Neuronal stem cell (in vitro differentiated cells): ENCODE measurements at regions not wholly inside any gene's neighbourhood (a gene's known extent, or its start where the extent isn't known, plus 50 kb on each side); places are given as distances from the start of the nearest gene placed in this dataset.

Experiments
- DNase-seq: peaks from one replicate; pipeline ENCODE4 v3.0.0-alpha.2; 2013; ENCODE audit warnings: low spot score
- H2AFZ ChIP-seq: one replicate; pipeline ENCODE4 v1.6.1; 2013; ENCODE audit warnings: mild to moderate bottlenecking, low read length, inconsistent platforms
- H2AK5ac ChIP-seq: 2 replicates; pipeline ENCODE4 v1.6.1; 2013; ENCODE audit warnings: low read depth, mild to moderate bottlenecking, inconsistent platforms, low read length, moderate library complexity, mixed read lengths
- H2BK120ac ChIP-seq: 2 replicates; pipeline ENCODE4 v1.6.1; 2013; ENCODE audit warnings: low read depth, mild to moderate bottlenecking, inconsistent platforms, low read length, moderate library complexity, mixed read lengths
- H2BK12ac ChIP-seq: one replicate; pipeline ENCODE4 v1.6.1; 2013; ENCODE audit warnings: low read length, inconsistent platforms
- H2BK15ac ChIP-seq: 2 replicates; pipeline ENCODE4 v1.6.1; 2013; ENCODE audit warnings: mild to moderate bottlenecking, low read length, inconsistent platforms, mixed read lengths
- H2BK5ac ChIP-seq: one replicate; pipeline ENCODE4 v1.6.1; 2013; ENCODE audit warnings: inconsistent platforms, mild to moderate bottlenecking, low read length, moderate library complexity
- H3K14ac ChIP-seq: one replicate; pipeline ENCODE4 v1.6.1; 2013; ENCODE audit warnings: low read length, inconsistent platforms
- H3K18ac ChIP-seq: 2 replicates; pipeline ENCODE4 v1.6.1; 2013; ENCODE audit warnings: low read length, inconsistent platforms
- H3K23ac ChIP-seq: 2 replicates; pipeline ENCODE4 v1.6.1; 2013; ENCODE audit warnings: low read depth, mild to moderate bottlenecking, mixed read lengths, low read length, inconsistent platforms; ENCODE audit not compliant: poor library complexity
- H3K27ac ChIP-seq: replicated peaks from 3 replicates; pipeline ENCODE4 v1.5.1; 2013; ENCODE audit warnings: low read length, inconsistent platforms
- H3K27me3 ChIP-seq, 3 experiments: 2 replicates each; pipeline ENCODE4 v1.6.1; 2013; ENCODE audit warnings: low read length in 3 of 3, mild to moderate bottlenecking in 2 of 3, inconsistent platforms in 1 of 3, low read depth in 1 of 3, mixed read lengths in 1 of 3, moderate library complexity in 1 of 3; ENCODE audit not compliant: control insufficient read depth in 3 of 3, insufficient read depth in 3 of 3
- H3K36me3 ChIP-seq, 2 donors: replicated peaks in 1 of 2; 2 replicates each; pipeline ENCODE4 v1.6.1; 2013; ENCODE audit warnings: low read length in 2 of 2; ENCODE audit not compliant: control insufficient read depth in 2 of 2, insufficient read depth in 2 of 2
- H3K4ac ChIP-seq: 2 replicates; pipeline ENCODE4 v1.6.1; 2013; ENCODE audit warnings: inconsistent platforms, mild to moderate bottlenecking, low read length, moderate library complexity
- H3K4me1 ChIP-seq, 2 donors: 1 replicate in 1 of 2; 2 replicates in 1 of 2; pipeline ENCODE4 v1.6.1; 2013; ENCODE audit warnings: low read length in 2 of 2, low read depth in 1 of 2; ENCODE audit not compliant: control insufficient read depth in 2 of 2, insufficient read depth in 1 of 2
- H3K4me2 ChIP-seq: one replicate; pipeline ENCODE4 v1.6.1; 2013; ENCODE audit warnings: mild to moderate bottlenecking, low read length, inconsistent platforms; ENCODE audit not compliant: insufficient read depth, poor library complexity, severe bottlenecking
- H3K4me3 ChIP-seq, 2 donors: 2 replicates each; pipeline ENCODE4 v1.5.1; 2013; ENCODE audit warnings: low read length in 2 of 2, mild to moderate bottlenecking in 2 of 2, inconsistent platforms in 1 of 2, moderate library complexity in 1 of 2
- H3K79me1 ChIP-seq: one replicate; pipeline ENCODE4 v1.6.1; 2013; ENCODE audit warnings: low read depth, mild to moderate bottlenecking, inconsistent platforms, low read length, moderate library complexity
- H3K9ac ChIP-seq: one replicate; pipeline ENCODE4 v1.6.1; 2013; ENCODE audit warnings: mild to moderate bottlenecking, low read depth, low read length, inconsistent platforms; ENCODE audit not compliant: poor library complexity
- H3K9me3 ChIP-seq, 2 donors: replicated peaks in 1 of 2; 2 replicates each; pipeline versions ENCODE3 to v1.6.1; 2013; ENCODE audit warnings: low read length in 2 of 2, mild to moderate bottlenecking in 2 of 2, inconsistent platforms in 1 of 2, low read depth in 1 of 2, mixed read lengths in 1 of 2, moderate library complexity in 1 of 2; ENCODE audit not compliant: control insufficient read depth in 2 of 2, insufficient read depth in 1 of 2
- H4K8ac ChIP-seq: one replicate; pipeline ENCODE4 v1.6.1; 2013; ENCODE audit warnings: low read depth, mild to moderate bottlenecking, inconsistent platforms, low read length, moderate library complexity
- H4K91ac ChIP-seq: one replicate; pipeline ENCODE4 v1.6.1; 2013; ENCODE audit warnings: low read length, low read depth, mild to moderate bottlenecking, inconsistent platforms; ENCODE audit not compliant: poor library complexity
- WGBS, 2 donors: extraction: QIAGEN DNeasy Blood & Tissue Kit; methylation state at CpG; one replicate each; pipeline ENCODE4 v1.1.7; 2013; ENCODE audit warnings: missing lambda C conversion rate in 2 of 2, mixed read lengths in 1 of 2; ENCODE audit not compliant: insufficient read length in 2 of 2, insufficient replicate concordance in 1 of 2; ENCODE audit errors: extremely low coverage in 2 of 2; 5-methylcytosine and 5-hydroxymethylcytosine counted together

- H2BK5ac ChIP-seq, result no peak overlapping the region
- no peak overlapping the region for H3K23ac ChIP-seq
- H3K4me2 ChIP-seq, result no peak overlapping the region
- H2AK5ac ChIP-seq, result no peak overlapping the region
- no peak overlapping the region for H2BK120ac ChIP-seq
- DNase-seq, result no peak
- H2AFZ ChIP-seq, result no peak overlapping the region
- no peak overlapping the region for H3K27ac ChIP-seq
- WGBS, 2 donors, result no CpG with 5 or more reads among the region's 7 CpGs
- H3K27me3 ChIP-seq, result no peaks in the 10 kb centered on the region
- no peak overlapping the region for H2BK15ac ChIP-seq
- no peaks in the 10 kb centered on the region for H3K79me1 ChIP-seq
- no peak overlapping the region for H2BK12ac ChIP-seq
- peaks cover 0 to 5% of the 10 kb centered on the region in 2 donors for H3K4me1 ChIP-seq
- H3K14ac ChIP-seq, result no peak overlapping the region
- no peak overlapping the region for H3K4ac ChIP-seq
- H4K91ac ChIP-seq, result no peak overlapping the region
- no peaks in the 10 kb centered on the region for H3K36me3 ChIP-seq
- no peaks in the 10 kb centered on the region for H3K9me3 ChIP-seq
- no peak overlapping the region for H4K8ac ChIP-seq
- H3K18ac ChIP-seq, result no peak overlapping the region
- H3K9ac ChIP-seq, result no peak overlapping the region
- no peak overlapping the region for H3K4me3 ChIP-seq
Measured at GRCh38 chr9:7403839-7404487, 395.6 kb downstream of the DMAC1 start.

GRCh38 chr9:7403028-7403389 lies 396.6 kb downstream of the DMAC1 start:
- no peak overlapping the region for H3K18ac ChIP-seq
- no peak overlapping the region for H3K23ac ChIP-seq
- no peak overlapping the region for H4K8ac ChIP-seq
- no peak overlapping the region for H3K4ac ChIP-seq
- H3K4me2 ChIP-seq, result no peak overlapping the region
- no peak overlapping the region for H2BK5ac ChIP-seq
- no peak overlapping the region for H3K4me3 ChIP-seq
- H2AK5ac ChIP-seq, result no peak overlapping the region
- no peak overlapping the region for H4K91ac ChIP-seq
- H2AFZ ChIP-seq, result no peak overlapping the region
- no peak overlapping the region for H2BK120ac ChIP-seq
- DNase-seq, result no peak
- peaks cover 0 to 5% of the 10 kb centered on the region in 2 donors for H3K4me1 ChIP-seq
- H2BK12ac ChIP-seq, result no peak overlapping the region
- H3K9ac ChIP-seq, result no peak overlapping the region
- H3K36me3 ChIP-seq, result no peaks in the 10 kb centered on the region
- no peak overlapping the region for H2BK15ac ChIP-seq
- H3K14ac ChIP-seq, result no peak overlapping the region
- no peaks in the 10 kb centered on the region for H3K9me3 ChIP-seq
- H3K27ac ChIP-seq, result no peak overlapping the region
- H3K27me3 ChIP-seq, result no peaks in the 10 kb centered on the region
- no peaks in the 10 kb centered on the region for H3K79me1 ChIP-seq

GRCh38 chr9:7402334-7403027 lies 397.1 kb downstream of the DMAC1 start:
- Histone ChIP-seq H3K36me3 (no peaks in the 10 kb centered on the region), H2BK15ac (no peak overlapping the region), H4K91ac (no peak overlapping the region), H3K14ac (no peak overlapping the region), H3K23ac (no peak overlapping the region), H2AFZ (peak overlapping the region; percentile 13), H3K4me1 (peaks cover 0 to 5% of the 10 kb centered on the region in 2 donors), H2BK5ac (no peak overlapping the region), H2BK120ac (no peak overlapping the region), H3K9me3 (no peaks in the 10 kb centered on the region), H3K4ac (no peak overlapping the region), H3K9ac (no peak overlapping the region), H4K8ac (no peak overlapping the region), H3K27ac (no peak overlapping the region), H3K4me2 (no peak overlapping the region), H3K4me3 (no peak overlapping the region), H2BK12ac (no peak overlapping the region), H3K18ac (no peak overlapping the region), H3K79me1 (no peaks in the 10 kb centered on the region), H2AK5ac (no peak overlapping the region), H3K27me3 (no peaks in the 10 kb centered on the region)
- no peak for DNase-seq
- WGBS, 2 donors, result no CpG with 5 or more reads among the region's 2 CpGs

GRCh38 chr9:7401116-7401515 lies 398.5 kb downstream of the DMAC1 start:
- WGBS, 2 donors, result no CpG with 5 or more reads among the region's 2 CpGs
- H3K9ac ChIP-seq, result no peak overlapping the region
- H3K18ac ChIP-seq, result no peak overlapping the region
- peaks cover 0 to 5% of the 10 kb centered on the region in 2 donors for H3K4me1 ChIP-seq
- DNase-seq, result no peak
- no peak overlapping the region for H3K23ac ChIP-seq
- H3K27ac ChIP-seq, result no peak overlapping the region
- no peaks in the 10 kb centered on the region for H3K27me3 ChIP-seq
- H3K4me3 ChIP-seq, result no peak overlapping the region
- H3K14ac ChIP-seq, result no peak overlapping the region
- H3K9me3 ChIP-seq, result no peaks in the 10 kb centered on the region
- H2BK5ac ChIP-seq, result no peak overlapping the region
- no peak overlapping the region for H3K4me2 ChIP-seq
- H4K91ac ChIP-seq, result no peak overlapping the region
- no peaks in the 10 kb centered on the region for H3K79me1 ChIP-seq
- no peak overlapping the region for H2BK15ac ChIP-seq
- H3K4ac ChIP-seq, result no peak overlapping the region
- no peak overlapping the region for H4K8ac ChIP-seq
- no peak overlapping the region for H2AFZ ChIP-seq
- no peak overlapping the region for H2AK5ac ChIP-seq
- no peak overlapping the region for H2BK12ac ChIP-seq
- no peak overlapping the region for H2BK120ac ChIP-seq
- H3K36me3 ChIP-seq, result no peaks in the 10 kb centered on the region
